Suprapubic skin (tissue), 4 donors: ENCODE measurements at regions not wholly inside any gene's neighbourhood (a gene's known extent, or its start where the extent isn't known, plus 50 kb on each side); places are given as distances from the start of the nearest gene placed in this dataset.

Source experiments
- CTCF ChIP-seq, 2 donors: fragments of 200-600 bp in 1 of 2; fragments of 450-650 bp in 1 of 2; sonication (generic) in 1 of 2; IDR thresholded peaks; one replicate each; pipeline ENCODE4 v1.5.1; 2016 to 2019; ENCODE audit warnings: antibody characterized with exemption in 2 of 2, mild to moderate bottlenecking in 1 of 2, moderate library complexity in 1 of 2
- POLR2A ChIP-seq, 2 donors: fragments of 450-650 bp; IDR thresholded peaks; one replicate each; pipeline ENCODE4 v1.6.1; 2017; ENCODE audit warnings: antibody characterized with exemption in 2 of 2, mild to moderate bottlenecking in 2 of 2, moderate library complexity in 2 of 2
- POLR2AphosphoS5 ChIP-seq, 3 donors: sonication (generic); formaldehyde crosslinking; IDR thresholded peaks; one replicate each; pipeline ENCODE4 v1.6.1; 2017; ENCODE audit warnings: antibody characterized with exemption in 3 of 3

GRCh38 chr6:119683671-119684070 is 334.1 kb upstream of the MAN1A1 start:
- TF ChIP-seq CTCF (IDR thresholded peaks at IDR 0.05) (no peak), POLR2AphosphoS5 (IDR thresholded peaks at IDR 0.05) (no peak), POLR2A (IDR thresholded peaks at IDR 0.05) (no peak)
